PC-3 (cell line): ENCODE measurements at regions not wholly inside any gene's neighbourhood (a gene's known extent, or its start where the extent isn't known, plus 50 kb on each side); places are given as distances from the start of the nearest gene placed in this dataset.

ENCODE experiments used
- ATAC-seq: fragments of 200-7000 bp; cut with Tn5 transposase; 2 replicates; pipeline ENCODE4 v1.9.1; 2020; ENCODE audit warnings: mild to moderate bottlenecking, moderate library complexity
- BruUV-seq: library from RNA; stranded (reverse); fragments of 400-500 nt; replicated peaks from 2 replicates; lab custom pipeline; 2021; lab: Mats Ljungman, UMichigan
- CTCF ChIA-PET: fragments of 300-600 bp; sonication (Branson Sonifier 250); formaldehyde crosslinking; loops from one replicate; lab custom pipeline; 2022; ENCODE audit warnings: antibody characterized with exemption; lab: Charles Lee
- POLR2A ChIA-PET: fragments of 300-600 bp; sonication (Branson Sonifier 250); formaldehyde crosslinking; loops from one replicate; lab custom pipeline; 2022; ENCODE audit warnings: antibody characterized with exemption; ENCODE audit not compliant: unreplicated experiment; lab: Charles Lee
- DNase-seq: peaks from one replicate; pipeline ENCODE4 v3.0.0-alpha.2; 2015
- H2AFZ ChIP-seq: fragments of 300-600 bp; sonication (generic); 2 replicates; pipeline ENCODE4 v1.6.0; 2016; ENCODE audit warnings: antibody characterized with exemption, low read length
- H3F3A ChIP-seq: fragments of 300-600 bp; sonication (generic); one replicate; pipeline ENCODE4 v1.6.0; 2017; ENCODE audit warnings: antibody characterized with exemption, low read length, control low read depth, mild to moderate bottlenecking; ENCODE audit not compliant: unreplicated experiment
- H3K27ac ChIP-seq: fragments of 300-600 bp; sonication (generic); 2 replicates; pipeline ENCODE4 v1.5.1; 2016; ENCODE audit warnings: mild to moderate bottlenecking, low read length
- H3K27me3 ChIP-seq: fragments of 300-600 bp; sonication (generic); 2 replicates; pipeline ENCODE4 v1.6.1; 2016; ENCODE audit warnings: low read length, mixed read lengths
- H3K36me3 ChIP-seq: fragments of 300-600 bp; sonication (generic); 2 replicates; pipeline ENCODE4 v1.6.1; 2016; ENCODE audit warnings: low read depth, mixed run types, low read length, mixed read lengths
- H3K4me1 ChIP-seq: fragments of 300-600 bp; sonication (generic); 2 replicates; pipeline ENCODE4 v1.5.1; 2016; ENCODE audit warnings: low read length; ENCODE audit not compliant: insufficient read depth
- H3K4me2 ChIP-seq: fragments of 300-600 bp; sonication (generic); 2 replicates; pipeline ENCODE4 v1.6.0; 2016; ENCODE audit warnings: low read length
- H3K4me3 ChIP-seq: fragments of 300-600 bp; sonication (generic); 2 replicates; pipeline ENCODE4 v1.5.1; 2016; ENCODE audit warnings: mild to moderate bottlenecking, low read length, mixed read lengths
- H3K79me2 ChIP-seq: fragments of 300-600 bp; sonication (generic); 2 replicates; pipeline ENCODE4 v1.6.1; 2017; ENCODE audit warnings: low read length, mixed read lengths
- H3K9ac ChIP-seq: fragments of 300-600 bp; sonication (generic); 2 replicates; pipeline ENCODE4 v1.6.0; 2016; ENCODE audit warnings: mild to moderate bottlenecking, low read length
- H3K9me2 ChIP-seq: fragments of 300-600 bp; sonication (generic); replicated peaks from 2 replicates; pipeline ENCODE4 v1.6.1; 2016; ENCODE audit warnings: mixed run types, low read length, mixed read lengths
- H3K9me3 ChIP-seq: fragments of 300-600 bp; sonication (generic); 2 replicates; pipeline ENCODE4 v1.6.1; 2016; ENCODE audit warnings: low read length, mixed read lengths
- H4K20me1 ChIP-seq: fragments of 300-600 bp; sonication (generic); 2 replicates; pipeline ENCODE4 v1.6.1; 2016; ENCODE audit warnings: low read length, mixed read lengths
- EZH2 ChIP-seq: fragments of 300-600 bp; sonication (generic); IDR thresholded peaks from one replicate; pipeline ENCODE4 v1.6.1; 2017; ENCODE audit warnings: antibody characterized with exemption, mild to moderate bottlenecking, low read length; ENCODE audit not compliant: unreplicated experiment
- EZH2phosphoT487 ChIP-seq: fragments of 300-600 bp; sonication (generic); IDR thresholded peaks from 2 replicates; pipeline ENCODE4 v1.6.1; 2018; ENCODE audit warnings: mild to moderate bottlenecking, antibody characterized with exemption, low read length, borderline replicate concordance
- intact Hi-C: fragments of 100-400 bp; cut with micrococcal nuclease; formaldehyde crosslinking; loops from 2 replicates; pipeline ENCODE4 v1.9.0; 2023
- TF ChIP-seq, protein P1 (sequence below): fragments of 300-600 bp; sonication (generic); conservative IDR thresholded peaks from 2 replicates; pipeline ENCODE4 v1.5.1; 2017; ENCODE audit warnings: antibody characterized with exemption, low read depth, mild to moderate bottlenecking, low read length

DNA sequence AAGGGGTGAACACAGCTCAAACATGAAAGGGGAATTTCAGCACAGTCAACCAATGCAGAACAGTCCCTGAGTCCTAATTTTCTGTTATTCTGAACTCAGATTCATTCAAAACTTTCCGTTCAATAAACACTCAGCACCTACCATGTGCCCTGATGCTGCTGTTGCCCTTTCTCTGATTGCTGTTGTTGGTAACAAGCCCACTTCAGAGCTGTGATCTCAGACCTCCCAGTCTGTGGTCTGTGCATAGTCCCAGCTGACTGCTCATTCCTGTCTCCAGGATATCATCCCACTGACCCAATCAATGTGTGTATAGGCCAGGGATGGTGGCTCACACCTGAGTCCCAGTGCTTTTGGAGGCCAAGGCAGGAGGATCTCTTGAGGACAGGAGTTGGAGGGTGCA lies 82.7 kb upstream of the SLC35G4 start:
- H3K9me2 ChIP-seq = no peaks in the 10 kb centered on the region
- H3K9ac ChIP-seq = no peak overlapping the region
- TF ChIP-seq EZH2phosphoT487 (no peak), EZH2 (no peak)
- TF ChIP-seq, protein P1, sequence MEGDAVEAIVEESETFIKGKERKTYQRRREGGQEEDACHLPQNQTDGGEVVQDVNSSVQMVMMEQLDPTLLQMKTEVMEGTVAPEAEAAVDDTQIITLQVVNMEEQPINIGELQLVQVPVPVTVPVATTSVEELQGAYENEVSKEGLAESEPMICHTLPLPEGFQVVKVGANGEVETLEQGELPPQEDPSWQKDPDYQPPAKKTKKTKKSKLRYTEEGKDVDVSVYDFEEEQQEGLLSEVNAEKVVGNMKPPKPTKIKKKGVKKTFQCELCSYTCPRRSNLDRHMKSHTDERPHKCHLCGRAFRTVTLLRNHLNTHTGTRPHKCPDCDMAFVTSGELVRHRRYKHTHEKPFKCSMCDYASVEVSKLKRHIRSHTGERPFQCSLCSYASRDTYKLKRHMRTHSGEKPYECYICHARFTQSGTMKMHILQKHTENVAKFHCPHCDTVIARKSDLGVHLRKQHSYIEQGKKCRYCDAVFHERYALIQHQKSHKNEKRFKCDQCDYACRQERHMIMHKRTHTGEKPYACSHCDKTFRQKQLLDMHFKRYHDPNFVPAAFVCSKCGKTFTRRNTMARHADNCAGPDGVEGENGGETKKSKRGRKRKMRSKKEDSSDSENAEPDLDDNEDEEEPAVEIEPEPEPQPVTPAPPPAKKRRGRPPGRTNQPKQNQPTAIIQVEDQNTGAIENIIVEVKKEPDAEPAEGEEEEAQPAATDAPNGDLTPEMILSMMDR = no peak
- ATAC-seq (no peak), DNase-seq (no peak)
- no peaks in the 10 kb centered on the region for H3K4me1 ChIP-seq
- H4K20me1 ChIP-seq = no peaks in the 10 kb centered on the region
- H3K27me3 ChIP-seq = peaks cover 67% of the 10 kb centered on the region
- H2AFZ ChIP-seq = no peak overlapping the region
- H3K27ac ChIP-seq = no peak overlapping the region
- no peak overlapping the region for H3K4me3 ChIP-seq
- H3K9me3 ChIP-seq = no peaks in the 10 kb centered on the region
- BruUV-seq = no TSS peak
- H3K79me2 ChIP-seq = no peaks in the 10 kb centered on the region
- ChIA-PET POLR2A (no interaction called here), CTCF (no interaction called here)
- no peaks in the 10 kb centered on the region for H3F3A ChIP-seq
- H3K4me2 ChIP-seq = no peak overlapping the region
- intact Hi-C loops = no loop called here
- H3K36me3 ChIP-seq = no peaks in the 10 kb centered on the region

DNA sequence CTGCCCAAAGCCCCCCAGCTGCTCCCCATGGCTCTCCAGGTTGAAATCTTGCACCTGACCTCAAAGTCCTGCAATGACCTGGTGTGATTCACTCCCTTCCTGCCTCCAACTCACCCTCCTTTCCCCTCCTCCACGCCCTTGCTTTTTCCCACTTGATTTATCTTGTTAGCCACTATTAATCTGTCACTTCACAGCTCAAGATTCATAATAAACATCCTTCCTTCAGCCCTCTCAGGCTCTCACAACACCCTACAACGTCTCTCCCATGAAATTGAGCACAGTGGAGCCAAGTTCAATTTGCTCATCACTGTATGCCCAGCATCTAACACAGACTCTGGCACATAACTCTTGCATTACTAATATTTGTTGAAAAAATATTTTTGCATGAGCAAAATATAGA lies 85.6 kb upstream of the SLC35G4 start:
- H3K9ac ChIP-seq = no peak overlapping the region
- H3K79me2 ChIP-seq = no peaks in the 10 kb centered on the region
- ChIA-PET POLR2A (no interaction called here), CTCF (no interaction called here)
- H4K20me1 ChIP-seq = no peaks in the 10 kb centered on the region
- TF ChIP-seq EZH2phosphoT487 (no peak), EZH2 (no peak)
- TF ChIP-seq, protein P1 = no peak
- DNase-seq (no peak), ATAC-seq (no peak)
- H3K36me3 ChIP-seq = no peaks in the 10 kb centered on the region
- intact Hi-C loops = no loop called here
- H3K27ac ChIP-seq = no peak overlapping the region
- no peak overlapping the region for H3K4me3 ChIP-seq
- no TSS peak for BruUV-seq
- no peak overlapping the region for H3K4me2 ChIP-seq
- H3K4me1 ChIP-seq = no peaks in the 10 kb centered on the region
- peaks cover 38% of the 10 kb centered on the region for H3K27me3 ChIP-seq
- H3K9me2 ChIP-seq = no peaks in the 10 kb centered on the region
- H2AFZ ChIP-seq = no peak overlapping the region
- H3F3A ChIP-seq = no peaks in the 10 kb centered on the region
- no peaks in the 10 kb centered on the region for H3K9me3 ChIP-seq

DNA sequence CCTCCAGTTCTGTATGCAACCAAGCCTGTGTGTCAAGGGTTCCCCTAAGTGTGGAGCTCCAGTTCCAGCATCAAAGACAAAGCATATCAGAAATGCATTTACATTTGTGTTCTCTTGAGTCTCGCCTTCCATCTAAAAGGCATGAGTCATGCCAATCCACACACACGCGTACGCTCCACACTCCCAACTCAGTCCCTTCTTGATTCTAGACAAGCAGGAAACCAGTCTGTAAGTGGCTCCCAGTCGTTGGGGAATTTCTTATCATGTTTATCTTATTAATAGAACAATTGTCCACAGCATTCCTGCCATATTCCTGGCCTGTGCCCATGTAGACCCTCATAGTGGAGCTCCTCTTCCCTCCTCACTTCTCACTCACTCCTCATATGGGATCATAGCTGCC lies 86.4 kb upstream of the SLC35G4 start:
- H2AFZ ChIP-seq = no peak overlapping the region
- ChIA-PET POLR2A (no interaction called here), CTCF (no interaction called here)
- H3K36me3 ChIP-seq = no peaks in the 10 kb centered on the region
- ATAC-seq (no peak), DNase-seq (no peak)
- no peaks in the 10 kb centered on the region for H3K4me1 ChIP-seq
- H3K27ac ChIP-seq = no peak overlapping the region
- H3K9me3 ChIP-seq = no peaks in the 10 kb centered on the region
- no peaks in the 10 kb centered on the region for H3K79me2 ChIP-seq
- TF ChIP-seq EZH2phosphoT487 (no peak), EZH2 (no peak)
- TF ChIP-seq, protein P1 = no peak
- no peak overlapping the region for H3K4me3 ChIP-seq
- BruUV-seq = no TSS peak
- no peaks in the 10 kb centered on the region for H3F3A ChIP-seq
- intact Hi-C loops = no loop called here
- H3K4me2 ChIP-seq = no peak overlapping the region
- peaks cover 30% of the 10 kb centered on the region for H3K27me3 ChIP-seq
- no peaks in the 10 kb centered on the region for H3K9me2 ChIP-seq
- no peaks in the 10 kb centered on the region for H4K20me1 ChIP-seq
- no peak overlapping the region for H3K9ac ChIP-seq
